Stomach (tissue), 4 donors: ENCODE measurements at regions not wholly inside any gene's neighbourhood (a gene's known extent, or its start where the extent isn't known, plus 50 kb on each side); places are given as distances from the start of the nearest gene placed in this dataset.

ENCODE experiments used
- CTCF ChIP-seq, 7 experiments: fragments of 450-650 bp in 4 of 7; fragments of 200-600 bp in 3 of 7; sonication (generic) in 3 of 7; IDR thresholded peaks; one replicate each; pipeline ENCODE4 v1.5.1; 2016 to 2019; ENCODE audit warnings: antibody characterized with exemption in 7 of 7, control low read depth in 2 of 7, mild to moderate bottlenecking in 1 of 7
- EP300 ChIP-seq: sonication (generic); formaldehyde crosslinking; IDR thresholded peaks from one replicate; pipeline ENCODE4 v1.6.1; 2017; ENCODE audit warnings: antibody characterized with exemption
- POLR2A ChIP-seq, 4 donors: fragments of 450-650 bp; IDR thresholded peaks; one replicate each; pipeline ENCODE4 v1.6.1; 2016; ENCODE audit warnings: antibody characterized with exemption in 4 of 4, control low read depth in 2 of 4, mild to moderate bottlenecking in 1 of 4, moderate library complexity in 1 of 4
- POLR2AphosphoS5 ChIP-seq, 3 donors: sonication (generic); formaldehyde crosslinking; IDR thresholded peaks; one replicate each; pipeline ENCODE4 v1.6.1; 2016; ENCODE audit warnings: antibody characterized with exemption in 3 of 3

GRCh38 chr2:65826567-65826966 lies 394.2 kb upstream of the SPRED2 start:
- no peak for TF ChIP-seq CTCF (IDR thresholded peaks at IDR 0.05)
- TF ChIP-seq POLR2A (IDR thresholded peaks at IDR 0.05), result no peak
- TF ChIP-seq POLR2AphosphoS5 (IDR thresholded peaks at IDR 0.05), result no peak
- TF ChIP-seq EP300, result no peak
